ENCODE measurements at regions not wholly inside any gene's neighbourhood (a gene's known extent, or its start where the extent isn't known, plus 50 kb on each side); places are given as distances from the start of the nearest gene placed in this dataset.

GRCh38 chr3:193940526-193940925 lies 195.4 kb upstream of the HES1 start:
- no peak for TF ChIP-seq POLR2A (IDR thresholded peaks at IDR 0.05)
- TF ChIP-seq, protein P1, sequence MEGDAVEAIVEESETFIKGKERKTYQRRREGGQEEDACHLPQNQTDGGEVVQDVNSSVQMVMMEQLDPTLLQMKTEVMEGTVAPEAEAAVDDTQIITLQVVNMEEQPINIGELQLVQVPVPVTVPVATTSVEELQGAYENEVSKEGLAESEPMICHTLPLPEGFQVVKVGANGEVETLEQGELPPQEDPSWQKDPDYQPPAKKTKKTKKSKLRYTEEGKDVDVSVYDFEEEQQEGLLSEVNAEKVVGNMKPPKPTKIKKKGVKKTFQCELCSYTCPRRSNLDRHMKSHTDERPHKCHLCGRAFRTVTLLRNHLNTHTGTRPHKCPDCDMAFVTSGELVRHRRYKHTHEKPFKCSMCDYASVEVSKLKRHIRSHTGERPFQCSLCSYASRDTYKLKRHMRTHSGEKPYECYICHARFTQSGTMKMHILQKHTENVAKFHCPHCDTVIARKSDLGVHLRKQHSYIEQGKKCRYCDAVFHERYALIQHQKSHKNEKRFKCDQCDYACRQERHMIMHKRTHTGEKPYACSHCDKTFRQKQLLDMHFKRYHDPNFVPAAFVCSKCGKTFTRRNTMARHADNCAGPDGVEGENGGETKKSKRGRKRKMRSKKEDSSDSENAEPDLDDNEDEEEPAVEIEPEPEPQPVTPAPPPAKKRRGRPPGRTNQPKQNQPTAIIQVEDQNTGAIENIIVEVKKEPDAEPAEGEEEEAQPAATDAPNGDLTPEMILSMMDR (IDR thresholded peaks at IDR 0.05), result no peak

Measured in esophagus squamous epithelium (tissue), 4 donors.